CD4-positive, alpha-beta T cell treated with Interleukin-4 for 1 hour (primary cell): ENCODE measurements at regions not wholly inside any gene's neighbourhood (a gene's known extent, or its start where the extent isn't known, plus 50 kb on each side); places are given as distances from the start of the nearest gene placed in this dataset.
A peak's percentile ranks its signal among the peaks of the same experiment; 100 is the strongest.

Experiments
- DNase-seq, 2 donors: peaks; one replicate each; pipeline ENCODE4 v3.0.0-alpha.2; 2020 to 2022

DNA sequence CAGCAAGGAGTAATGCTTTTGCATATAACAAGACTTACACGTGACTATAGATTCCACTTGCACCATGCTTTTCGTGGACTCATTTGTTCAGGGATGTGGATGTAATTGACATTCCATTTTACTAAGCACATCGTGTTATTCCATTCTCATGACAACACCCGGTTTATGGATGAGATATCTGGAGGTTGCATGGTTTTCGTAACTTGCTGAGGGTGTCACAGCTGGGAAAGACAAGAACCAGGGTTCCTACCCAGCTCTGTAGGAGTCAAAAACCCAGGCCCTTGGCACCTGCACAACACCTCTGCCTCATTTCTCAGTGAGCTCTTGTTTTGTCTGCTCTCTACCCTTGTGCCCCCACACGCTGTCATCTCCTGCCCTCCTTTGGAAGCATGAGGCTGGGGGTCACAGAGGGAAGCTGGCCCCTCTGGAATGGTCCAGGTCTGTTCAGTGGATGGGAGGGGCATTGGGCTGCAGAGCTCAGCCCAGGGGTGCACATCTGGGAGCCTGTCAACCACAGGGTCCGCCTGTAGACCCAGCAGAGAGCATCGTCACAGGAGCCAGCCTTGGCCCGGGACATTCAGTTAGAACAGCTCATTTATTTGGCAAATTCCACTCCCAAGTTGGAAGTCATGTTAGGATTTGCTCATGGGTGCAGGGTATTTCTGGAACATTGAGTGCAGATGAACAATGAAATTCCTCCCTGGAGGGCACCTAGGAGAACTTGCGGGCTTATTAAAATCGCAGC, 120.1 kb upstream of the TWIST2 start:
- DNase-seq, result no peak

DNA sequence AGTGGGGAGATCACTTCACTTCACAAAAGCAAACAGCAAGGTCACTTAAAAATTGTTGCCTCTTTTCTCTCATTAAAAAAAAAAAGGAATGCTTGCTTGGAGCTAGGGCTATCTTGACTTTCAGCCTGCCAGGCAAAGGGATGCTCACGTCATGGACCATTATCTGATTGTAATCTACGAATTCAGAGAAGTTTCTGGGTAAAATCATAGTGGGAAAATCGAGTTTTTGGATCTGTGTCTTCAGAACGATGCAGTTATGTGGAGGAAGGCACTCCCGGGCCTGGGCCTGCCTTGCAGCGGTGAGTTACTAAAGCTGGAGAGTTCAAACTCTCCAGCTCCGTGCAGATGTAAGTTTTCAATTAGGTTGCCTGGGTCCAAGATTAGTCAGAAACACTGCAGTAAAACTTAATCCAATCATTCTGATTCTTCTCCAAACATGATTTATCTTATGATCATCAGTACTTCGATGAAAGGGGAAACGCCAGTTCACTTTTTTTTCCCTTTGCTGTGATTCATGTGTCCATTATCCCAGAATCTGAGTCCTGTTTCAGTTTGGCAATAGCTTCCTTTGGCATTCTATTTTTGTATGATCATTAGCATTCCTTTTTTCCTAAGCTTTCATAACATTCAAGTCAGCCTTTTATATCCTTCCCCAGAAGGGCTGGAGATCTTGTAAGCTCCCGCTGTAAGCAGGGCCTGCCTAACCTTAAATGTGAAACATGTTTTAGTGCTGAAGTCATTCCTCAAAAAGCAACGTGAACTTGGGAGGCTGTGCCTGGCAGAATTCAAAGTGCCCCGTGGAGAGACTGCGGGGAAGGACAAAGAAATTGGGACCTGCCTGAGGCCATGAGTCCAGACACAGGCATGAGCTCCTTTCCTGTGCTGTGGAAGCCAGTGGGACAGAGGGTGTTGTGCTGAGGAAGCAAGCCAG, 119.3 kb upstream of the TWIST2 start:
- no peak for DNase-seq

DNA sequence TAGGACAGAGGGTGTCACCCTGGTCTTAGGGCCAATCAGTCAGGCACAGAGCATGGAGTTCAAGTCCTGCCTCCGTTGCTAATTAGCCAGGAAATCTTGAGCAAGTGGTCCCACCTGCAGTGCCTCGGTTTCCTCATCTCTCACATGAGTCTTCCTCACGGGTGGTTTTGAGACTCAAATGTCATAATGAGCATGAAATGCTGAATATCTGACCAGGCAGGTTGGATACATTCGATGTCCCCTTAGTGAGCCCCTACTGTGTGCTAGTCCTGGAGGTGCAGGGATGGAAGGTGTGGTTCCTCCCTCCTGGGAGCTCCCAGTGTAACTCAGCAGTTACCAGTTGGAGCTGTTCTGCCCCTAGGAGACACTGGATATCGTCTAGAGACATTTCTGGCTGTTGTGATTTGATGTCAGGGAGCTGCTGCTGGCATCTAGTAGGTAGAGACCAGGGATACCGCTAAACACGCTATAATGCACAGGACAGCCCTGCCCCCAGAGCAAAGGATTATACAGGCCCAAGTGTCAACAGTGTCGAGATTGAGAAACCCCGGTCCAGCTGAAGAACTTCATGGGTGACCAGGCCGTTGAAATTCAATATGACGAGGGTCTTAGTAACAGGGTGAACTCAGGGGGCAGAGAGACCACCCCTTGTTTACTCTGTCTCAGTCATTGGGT, 118.5 kb upstream of the TWIST2 start:
- DNase-seq, result no peak

DNA sequence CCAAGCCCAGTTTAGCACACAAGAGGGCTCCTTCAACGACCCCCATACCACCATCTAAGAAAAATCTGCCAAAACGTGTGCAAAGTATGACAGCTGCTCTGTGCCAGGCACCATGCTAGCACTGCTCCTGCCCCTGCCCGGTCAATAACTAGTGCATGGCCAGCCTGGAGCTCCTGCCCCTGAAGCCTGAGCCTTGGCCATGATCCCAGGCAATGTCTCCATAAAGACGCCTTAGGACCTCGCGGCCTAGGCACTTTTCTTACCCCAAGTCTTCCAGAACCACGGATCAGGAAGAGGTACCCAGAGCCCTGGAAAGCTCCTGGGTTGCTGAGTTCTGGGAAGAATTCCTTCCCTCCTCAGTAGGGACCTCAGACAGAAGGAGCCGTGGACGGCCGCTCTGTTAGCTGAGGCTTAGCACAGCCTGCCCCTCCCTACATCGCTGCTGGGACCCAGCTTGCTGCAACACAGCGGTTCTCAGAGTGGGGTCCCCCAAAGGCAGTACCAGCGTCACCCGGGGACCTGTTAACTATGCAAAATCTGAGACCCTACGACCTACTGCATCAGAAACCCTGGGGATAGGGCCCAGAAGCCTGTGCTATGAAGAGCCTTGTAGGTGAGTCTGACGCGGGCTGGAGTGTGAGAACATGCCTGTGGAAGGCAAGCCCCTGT, 117.8 kb upstream of the TWIST2 start:
- DNase-seq, result no peak

DNA sequence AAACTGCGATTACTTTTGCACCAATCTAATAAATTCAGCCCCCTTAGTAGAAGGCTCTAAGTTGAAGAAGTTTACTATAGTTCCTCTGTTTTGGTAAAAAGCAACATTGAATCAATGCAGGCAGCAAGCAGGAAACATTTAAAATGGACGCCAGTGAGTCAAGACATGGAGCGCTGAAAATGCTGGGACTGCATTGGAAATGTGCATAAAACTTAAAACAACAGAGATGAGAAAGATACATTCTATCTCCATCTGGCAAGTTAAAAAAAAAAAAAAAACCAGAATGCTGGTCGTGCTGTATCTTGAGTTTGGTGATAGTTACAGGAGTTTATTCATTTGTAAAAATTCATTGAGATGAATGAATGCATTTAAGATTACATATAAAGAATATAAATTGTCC, 117.0 kb upstream of the TWIST2 start:
- DNase-seq, result no peak

DNA sequence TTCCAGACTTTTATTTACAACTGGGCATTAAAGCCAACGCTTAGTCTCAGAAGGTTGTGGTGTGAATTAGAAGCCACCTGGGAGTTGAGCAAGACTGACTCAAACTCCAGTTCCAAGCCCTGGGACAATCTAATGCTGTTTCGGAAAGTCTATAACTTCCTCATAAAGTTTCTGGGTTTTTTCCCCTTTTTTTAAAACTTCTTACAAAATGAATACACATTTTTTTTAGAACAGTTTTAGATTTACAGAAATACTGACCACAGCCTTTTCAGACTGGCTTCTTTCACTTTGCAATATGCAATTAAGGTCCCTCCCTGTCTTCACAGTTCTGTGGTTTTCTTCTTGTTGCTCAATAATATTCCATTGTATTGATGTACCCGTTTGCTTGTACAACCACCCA, 115.9 kb upstream of the TWIST2 start:
- DNase-seq, result peak in 1 of 2 donors; percentile 7

DNA sequence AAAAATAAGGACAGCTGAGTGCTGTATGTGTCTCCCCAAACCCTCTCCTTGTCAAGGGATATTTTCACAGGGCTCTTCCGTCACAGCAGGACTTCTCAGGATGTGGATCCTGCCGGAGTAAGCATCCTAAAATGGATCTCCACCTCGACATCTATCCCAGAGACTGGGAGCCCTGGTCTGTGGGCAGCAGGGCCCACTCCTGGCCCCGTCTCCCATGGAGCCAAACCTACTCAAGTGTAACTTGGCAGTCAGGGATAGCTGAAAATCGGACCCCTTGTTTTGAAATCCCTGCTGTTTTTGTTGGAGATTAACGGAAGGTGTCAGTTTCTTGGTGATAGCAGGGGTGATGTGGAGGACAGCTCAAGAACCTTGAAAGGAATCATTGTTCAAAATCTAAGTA, 109.0 kb upstream of the TWIST2 start:
- DNase-seq, result no peak

DNA sequence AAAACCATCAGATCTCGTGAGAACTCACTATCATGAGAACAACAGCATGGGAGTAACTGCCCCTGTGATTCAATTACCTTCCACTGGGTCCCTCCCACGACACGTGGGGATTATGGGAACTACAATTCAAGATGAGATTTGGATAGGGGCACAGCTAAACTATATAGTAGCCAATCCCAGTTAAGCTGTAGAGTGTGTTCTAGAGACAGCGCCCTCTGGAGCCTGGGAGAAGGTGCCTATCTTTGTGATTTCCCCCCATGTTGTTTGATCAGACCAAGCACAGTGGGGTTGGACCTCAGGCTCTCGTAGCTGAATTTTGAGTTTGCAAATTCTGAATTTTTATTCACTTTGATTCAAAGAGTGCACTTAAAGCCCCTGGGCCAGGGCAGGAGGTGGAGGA, 108.2 kb upstream of the TWIST2 start:
- no peak for DNase-seq

DNA sequence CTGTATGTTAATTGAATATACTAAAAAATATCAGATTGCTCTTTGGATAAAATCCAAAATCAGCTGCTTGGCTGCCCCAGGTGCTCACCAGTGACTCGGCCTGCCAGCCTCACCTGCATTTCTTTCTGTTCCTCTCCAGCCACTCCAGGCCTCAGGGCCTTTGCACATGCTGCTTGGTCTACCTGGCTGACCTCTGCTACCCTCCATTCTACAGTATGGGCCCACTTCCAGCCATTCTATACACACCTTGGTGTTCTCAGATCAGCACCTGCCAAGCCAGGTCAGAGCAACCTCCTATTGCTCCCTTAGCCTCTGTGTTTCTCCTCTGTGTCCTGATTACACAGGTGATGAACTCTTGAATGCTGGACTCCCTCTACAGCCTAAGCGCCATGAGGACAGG, 106.6 kb upstream of the TWIST2 start:
- DNase-seq, result no peak

DNA sequence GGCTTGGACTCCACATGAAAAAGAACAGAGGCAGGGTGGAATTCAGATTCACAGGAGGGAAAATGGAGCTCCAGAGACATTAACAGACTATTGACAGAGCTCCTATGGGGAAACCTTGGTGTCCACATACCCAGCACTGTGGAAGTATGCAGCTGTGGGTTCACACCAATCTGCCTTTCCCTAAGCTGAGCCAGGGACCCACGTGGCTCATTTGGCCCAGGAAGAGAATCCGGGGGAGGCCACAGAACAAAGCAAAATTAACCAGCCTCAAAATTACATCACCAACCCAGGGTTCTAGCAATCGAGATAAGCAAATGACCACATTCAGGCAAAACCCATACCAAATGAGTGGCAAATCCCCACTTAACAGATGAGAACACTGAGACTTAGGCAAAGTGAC, 105.8 kb upstream of the TWIST2 start:
- no peak for DNase-seq

DNA sequence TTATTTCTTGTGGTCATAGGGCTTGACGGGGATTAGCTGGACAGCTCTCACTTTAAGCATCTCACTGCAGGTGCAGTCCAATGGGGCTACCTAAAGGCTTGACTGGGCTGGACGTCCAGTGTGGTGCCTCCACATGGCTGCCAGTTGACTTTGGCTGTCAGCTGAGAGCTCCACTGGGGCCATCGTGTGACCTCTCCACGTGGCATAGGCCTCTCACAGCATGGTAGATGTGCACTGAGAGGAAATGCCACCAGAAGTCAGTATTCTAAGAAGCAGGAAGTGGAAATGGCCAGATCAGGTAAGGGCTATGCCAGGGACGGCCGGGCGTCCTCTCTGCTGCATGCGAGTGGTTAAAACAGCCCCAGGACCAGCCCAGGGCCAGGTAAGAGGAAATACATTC, 105.2 kb upstream of the TWIST2 start:
- no peak for DNase-seq

DNA sequence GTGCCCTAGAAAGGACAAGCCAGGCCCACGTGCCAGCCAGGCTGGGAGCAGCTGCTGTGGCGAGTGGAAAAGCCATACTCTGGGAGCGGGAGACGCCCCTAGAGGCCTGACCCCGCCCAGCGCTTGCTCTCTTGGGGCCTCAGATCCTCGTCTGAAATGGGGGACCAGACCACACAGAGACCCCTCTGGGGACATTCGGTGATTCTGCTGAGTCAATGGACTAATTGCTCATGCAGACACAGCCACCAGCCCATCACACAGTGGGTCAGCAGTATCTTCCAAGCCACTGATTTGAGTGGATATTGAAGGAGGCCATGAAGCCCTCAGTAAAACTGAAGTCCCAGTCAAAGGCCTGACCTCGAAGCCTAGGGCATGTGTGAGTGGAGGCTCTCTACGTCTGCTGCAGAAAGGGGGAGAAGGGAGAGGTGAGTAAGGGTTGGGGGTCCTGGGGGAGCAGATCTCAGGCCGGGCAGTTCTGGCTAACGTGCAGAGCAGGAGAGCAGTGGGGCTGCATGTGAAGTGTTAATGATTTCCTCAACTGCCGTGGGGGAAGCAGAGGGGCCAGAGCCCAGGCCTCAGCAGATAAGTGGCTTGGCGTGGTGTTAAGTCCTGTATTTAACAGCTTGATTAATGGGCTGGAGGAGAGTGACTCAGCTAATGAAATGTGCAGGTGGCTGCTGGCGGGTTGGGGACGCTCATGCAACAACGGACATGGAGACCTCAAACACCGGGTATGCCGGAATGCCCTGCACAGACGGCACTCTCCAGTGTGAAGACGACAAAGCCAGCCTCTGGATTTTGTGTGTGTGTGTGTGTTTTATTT, 104.4 kb upstream of the TWIST2 start:
- DNase-seq, result no peak

DNA sequence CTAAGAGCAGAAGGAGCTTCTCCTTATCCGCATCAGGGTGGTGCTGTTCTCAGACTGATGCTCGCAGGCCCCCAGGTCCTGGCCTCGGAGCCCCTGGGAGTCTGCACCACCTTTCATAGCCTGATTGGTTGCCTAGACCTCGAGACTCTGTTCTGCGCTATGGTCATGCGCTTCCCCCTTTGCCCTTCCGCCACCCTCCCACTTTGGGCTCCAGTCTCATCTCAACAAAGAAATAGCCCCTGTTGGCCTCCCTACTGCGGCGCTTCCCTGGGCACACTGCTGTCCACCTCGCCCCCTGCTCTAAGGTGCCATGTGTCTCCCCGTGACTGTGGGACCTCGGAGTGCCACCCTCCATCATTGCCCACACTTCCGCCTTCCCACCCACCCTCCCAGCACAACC, 102.9 kb upstream of the TWIST2 start:
- no peak for DNase-seq

DNA sequence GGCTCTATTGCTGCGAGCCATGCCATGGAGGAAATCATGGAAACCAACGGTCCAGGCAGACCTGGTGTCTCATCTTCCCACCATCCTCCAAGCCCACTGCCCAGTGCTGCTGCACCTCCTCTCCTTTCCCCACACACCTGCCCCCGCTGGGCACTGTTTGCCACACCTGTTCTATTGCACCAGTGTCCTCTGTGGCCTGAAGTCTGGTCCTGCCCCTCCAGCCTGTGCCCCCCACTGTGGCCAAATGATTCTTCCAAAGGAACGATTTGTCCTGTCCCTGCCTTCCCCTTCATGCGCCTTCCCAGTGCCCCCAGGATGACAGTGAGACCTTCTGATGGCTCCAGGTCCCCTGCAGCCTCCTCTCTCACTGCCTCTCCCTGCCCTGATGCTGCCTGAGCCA, 101.9 kb upstream of the TWIST2 start:
- DNase-seq, result no peak

DNA sequence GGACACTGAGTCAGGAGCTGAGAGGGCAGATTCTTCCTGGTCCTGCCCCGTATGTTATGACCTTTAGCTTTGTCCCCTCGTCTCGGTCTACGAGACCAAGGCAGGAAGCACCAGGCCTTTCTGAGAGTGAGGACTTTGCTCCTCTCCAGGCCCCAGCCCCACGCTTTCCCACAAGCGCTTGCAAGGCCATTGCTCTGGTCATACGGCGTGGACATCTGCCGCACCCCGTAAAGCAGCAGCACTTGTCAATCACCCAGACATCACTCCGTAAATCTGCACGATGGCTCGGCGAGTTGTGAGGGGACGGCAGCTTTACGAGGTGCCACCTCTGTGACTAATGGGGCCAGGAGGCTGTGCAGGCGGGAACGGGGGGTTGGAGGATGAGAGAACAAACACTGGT, 100.8 kb upstream of the TWIST2 start:
- DNase-seq, result no peak

DNA sequence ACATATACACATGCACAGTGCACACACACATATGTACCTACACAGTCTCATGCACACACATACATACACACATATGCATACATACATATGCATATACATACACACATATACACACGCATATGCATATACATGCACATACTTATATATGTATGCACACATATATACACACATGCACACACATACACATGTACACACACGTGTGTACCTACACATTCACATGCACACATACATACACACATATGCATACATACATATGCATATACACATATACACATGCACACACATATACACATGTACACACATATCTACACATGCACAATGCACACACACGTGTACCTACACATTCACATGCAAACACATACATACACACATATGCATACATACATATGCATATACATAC, 100.3 kb upstream of the TWIST2 start:
- no peak for DNase-seq

DNA sequence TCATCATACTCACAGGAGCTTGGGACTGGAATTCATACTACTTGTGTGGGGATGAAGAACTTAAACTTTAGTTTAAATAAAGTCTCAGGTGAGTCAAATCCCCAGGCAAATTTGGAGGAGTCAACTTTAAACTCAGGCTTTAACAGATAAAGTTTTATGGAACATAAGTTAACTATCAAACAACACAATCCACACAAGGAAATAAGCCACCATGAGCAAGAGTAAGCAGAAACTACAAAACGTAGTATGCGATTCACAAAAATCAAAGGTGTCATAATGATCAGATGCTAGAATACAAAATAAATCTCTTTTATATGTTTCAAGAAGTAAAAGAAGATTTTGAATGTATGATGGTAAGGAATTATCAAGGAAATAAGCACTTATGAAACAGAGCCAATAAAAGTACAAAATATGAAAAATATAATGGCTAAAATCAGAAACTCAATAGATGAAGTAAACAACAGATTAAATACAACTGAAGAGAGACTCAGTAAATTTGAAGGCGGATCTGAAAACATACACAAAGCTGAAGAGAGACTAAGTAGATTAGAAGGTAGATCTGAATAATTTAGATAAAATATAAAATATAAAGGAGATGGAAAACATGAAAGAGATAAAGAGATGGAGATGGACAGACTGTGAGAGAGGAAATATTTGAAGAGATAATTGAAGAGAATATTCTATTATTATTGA, 97.5 kb upstream of the TWIST2 start:
- no peak for DNase-seq

DNA sequence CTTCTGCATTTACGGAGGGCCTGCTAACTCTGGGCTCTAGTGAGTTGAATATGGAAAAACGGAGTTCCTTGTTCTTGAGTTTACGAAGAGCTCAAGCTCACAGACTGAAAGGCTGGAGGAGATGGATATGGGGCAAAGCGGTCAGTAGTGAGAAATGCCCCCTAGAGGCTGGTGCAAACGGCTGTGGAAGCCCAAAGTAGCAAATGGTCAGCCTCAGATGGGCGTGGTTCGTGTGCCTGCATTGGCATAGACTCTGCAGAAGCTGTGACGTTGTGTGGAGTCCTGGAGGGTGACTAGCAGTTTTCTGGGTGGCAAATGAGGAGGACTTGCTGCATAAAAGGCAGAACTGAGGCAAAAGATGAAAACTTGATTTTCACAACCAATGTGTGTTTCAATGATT, 93.6 kb upstream of the TWIST2 start:
- DNase-seq, result no peak

DNA sequence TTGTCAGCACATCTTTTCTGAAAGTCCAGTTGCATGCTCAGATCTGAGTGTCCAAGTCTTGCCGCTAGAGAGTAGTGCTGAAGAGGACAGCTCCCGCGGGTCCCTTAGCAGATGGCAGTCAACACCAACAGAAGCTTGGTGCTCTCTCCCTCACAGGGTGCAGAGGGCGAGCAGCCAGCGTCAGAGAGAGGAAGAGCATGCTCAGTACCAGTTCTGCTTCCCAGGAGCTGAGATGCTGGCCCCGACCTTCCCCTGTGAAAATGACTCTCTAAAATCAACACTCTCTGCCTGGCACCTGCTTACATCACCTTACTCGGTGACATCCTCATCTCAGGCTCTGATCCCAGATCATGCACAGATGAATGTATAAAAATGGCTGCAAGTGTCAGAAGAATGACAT, 86.0 kb upstream of the TWIST2 start:
- DNase-seq, result no peak

DNA sequence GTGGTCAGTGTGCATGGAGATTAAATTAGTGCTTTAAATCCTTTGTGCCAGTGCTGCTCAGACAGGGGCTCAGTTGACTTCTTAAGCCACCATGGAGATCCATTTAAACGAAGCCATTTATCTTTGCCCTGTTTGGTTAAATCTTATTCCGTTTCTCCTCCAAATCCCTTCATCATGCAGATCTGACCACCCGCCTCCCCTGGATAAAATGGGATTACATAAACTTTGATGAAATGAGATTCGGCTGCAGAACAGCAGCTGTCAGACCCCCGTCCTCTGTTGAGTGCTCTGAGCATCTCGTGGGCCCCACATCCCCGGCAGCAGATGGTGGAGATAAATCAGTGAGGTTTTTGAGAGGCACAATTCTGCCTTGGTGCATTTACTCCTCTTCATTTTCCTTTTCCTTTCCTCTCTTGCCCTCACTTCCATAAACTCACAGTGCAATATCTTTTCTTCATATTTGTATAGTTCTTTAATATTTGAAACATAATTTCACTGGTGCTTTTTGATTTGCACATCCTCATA, 84.4 kb upstream of the TWIST2 start:
- no peak for DNase-seq

DNA sequence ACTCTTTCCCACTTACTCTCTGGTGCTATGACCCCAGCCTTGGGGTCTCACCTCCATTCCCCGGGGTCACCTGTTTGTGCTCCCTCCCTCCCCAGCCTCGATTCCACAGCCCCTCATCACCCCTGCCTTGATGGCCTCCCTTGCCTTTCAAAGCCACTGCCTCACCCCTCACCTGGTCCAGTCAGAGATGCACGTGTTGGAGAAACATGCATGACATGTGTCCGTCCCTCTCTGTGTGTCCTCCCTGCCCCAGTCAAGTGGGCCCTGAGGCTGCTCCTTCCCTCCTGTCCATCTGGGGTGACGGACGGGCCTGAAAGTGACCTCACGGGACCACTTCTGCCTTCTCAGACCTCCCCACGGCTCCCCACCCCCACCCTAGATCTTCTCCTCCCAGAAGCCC, 82.3 kb upstream of the TWIST2 start:
- DNase-seq, result no peak
